IMR-90 (cell line): ENCODE measurements at regions not wholly inside any gene's neighbourhood (a gene's known extent, or its start where the extent isn't known, plus 50 kb on each side); places are given as distances from the start of the nearest gene placed in this dataset.

Source experiments
- ATAC-seq: fragments of 200-7000 bp; cut with Tn5 transposase; 2 replicates; pipeline ENCODE4 v1.9.1; 2020; ENCODE audit warnings: low read depth, mild to moderate bottlenecking, moderate library complexity
- BruUV-seq: library from RNA; stranded (reverse); fragments of 400-500 nt; replicated peaks from 2 replicates; lab custom pipeline; 2021; lab: Mats Ljungman, UMichigan
- CTCF ChIA-PET: fragments of 300-600 bp; formaldehyde crosslinking; extraction: SDS; loops from one replicate; lab custom pipeline; 2021; ENCODE audit warnings: antibody characterized with exemption; lab: Yijun Ruan, JAX
- POLR2A ChIA-PET: fragments of 300-600 bp; sonication (Branson Sonifier 250); formaldehyde crosslinking; loops from one replicate; lab custom pipeline; 2022; ENCODE audit warnings: antibody characterized with exemption; ENCODE audit not compliant: unreplicated experiment; lab: Charles Lee
- DNase-seq: peaks from one replicate; pipeline ENCODE4 v3.0.0; 2013
- H2AFZ ChIP-seq: replicated peaks from 2 replicates; pipeline ENCODE3; 2013; ENCODE audit warnings: low read length, mild to moderate bottlenecking; ENCODE audit not compliant: poor library complexity
- H2AK5ac ChIP-seq: 2 replicates; pipeline ENCODE4 v1.6.1; 2013; ENCODE audit warnings: low read depth, low read length, inconsistent platforms
- H2AK9ac ChIP-seq: replicated peaks from 2 replicates; pipeline ENCODE3; 2013; ENCODE audit warnings: mild to moderate bottlenecking, low read depth, low read length, moderate library complexity; ENCODE audit not compliant: poor library complexity
- H2BK120ac ChIP-seq: 2 replicates; pipeline ENCODE4 v1.6.1; 2013; ENCODE audit warnings: low read depth, low read length, inconsistent platforms
- H2BK15ac ChIP-seq: 3 replicates; pipeline ENCODE4 v1.6.1; 2013; ENCODE audit warnings: low read depth, low read length, inconsistent platforms
- H2BK20ac ChIP-seq: 2 replicates; pipeline ENCODE4 v1.6.1; 2013; ENCODE audit warnings: low read depth, mild to moderate bottlenecking, inconsistent platforms, low read length, moderate library complexity
- H2BK5ac ChIP-seq: 2 replicates; pipeline ENCODE4 v1.6.1; 2013; ENCODE audit warnings: mild to moderate bottlenecking, low read depth, low read length, inconsistent platforms; ENCODE audit not compliant: poor library complexity, severe bottlenecking
- H3K14ac ChIP-seq: replicated peaks from 2 replicates; pipeline ENCODE4 v1.6.1; 2013; ENCODE audit warnings: low read depth, low read length, inconsistent platforms
- H3K18ac ChIP-seq: 2 replicates; pipeline ENCODE4 v1.6.1; 2013; ENCODE audit warnings: low read depth, low read length, control low read depth
- H3K23ac ChIP-seq: 2 replicates; pipeline ENCODE4 v1.6.1; 2013; ENCODE audit warnings: low read depth, low read length, inconsistent platforms
- H3K27ac ChIP-seq: 2 replicates; pipeline ENCODE4 v1.5.1; 2013; ENCODE audit warnings: mild to moderate bottlenecking, control low read depth, low read length; ENCODE audit not compliant: insufficient read depth
- H3K27me3 ChIP-seq: 2 replicates; pipeline ENCODE4 v1.6.1; 2013; ENCODE audit warnings: low read length; ENCODE audit not compliant: control insufficient read depth, insufficient read depth
- H3K36me3 ChIP-seq: 2 replicates; pipeline ENCODE4 v1.6.1; 2013; ENCODE audit warnings: low read length, mixed read lengths; ENCODE audit not compliant: control insufficient read depth, insufficient read depth
- H3K4ac ChIP-seq: 2 replicates; pipeline ENCODE4 v1.6.1; 2013; ENCODE audit warnings: low read depth, low read length, inconsistent platforms
- H3K4me1 ChIP-seq: 2 replicates; pipeline ENCODE4 v1.6.1; 2013; ENCODE audit warnings: low read length, mixed read lengths; ENCODE audit not compliant: control insufficient read depth, insufficient read depth
- H3K4me2 ChIP-seq: 2 replicates; pipeline ENCODE4 v1.6.1; 2013; ENCODE audit warnings: low read depth, mild to moderate bottlenecking, control low read depth, low read length, moderate library complexity
- H3K4me3 ChIP-seq: 2 replicates; pipeline ENCODE4 v1.5.1; 2013; ENCODE audit warnings: low read depth, mild to moderate bottlenecking, control low read depth, low read length, moderate library complexity; ENCODE audit not compliant: insufficient read depth
- H3K56ac ChIP-seq: 2 replicates; pipeline ENCODE4 v1.6.1; 2013; ENCODE audit warnings: low read length, inconsistent platforms; ENCODE audit not compliant: insufficient read depth; ENCODE audit errors: extremely low read depth
- H3K79me1 ChIP-seq, 2 experiments: 2 replicates each; pipeline ENCODE4 v1.6.1; 2013; ENCODE audit warnings: low read length in 2 of 2, inconsistent platforms in 1 of 2, low read depth in 1 of 2
- H3K9ac ChIP-seq: 2 replicates; pipeline ENCODE4 v1.6.1; 2013; ENCODE audit warnings: low read depth, low read length, control low read depth
- H3K9me1 ChIP-seq: 2 replicates; pipeline ENCODE4 v1.6.1; 2013; ENCODE audit warnings: low read length, inconsistent platforms; ENCODE audit not compliant: insufficient read depth
- H3K9me3 ChIP-seq: 2 replicates; pipeline ENCODE4 v1.6.1; 2013; ENCODE audit warnings: low read length; ENCODE audit not compliant: control insufficient read depth, insufficient read depth
- H4K20me1 ChIP-seq: 2 replicates; pipeline ENCODE4 v1.6.1; 2013; ENCODE audit warnings: low read length, inconsistent platforms; ENCODE audit not compliant: insufficient read depth
- H4K5ac ChIP-seq: 2 replicates; pipeline ENCODE4 v1.6.1; 2013; ENCODE audit warnings: mild to moderate bottlenecking, low read depth, low read length, control low read depth
- H4K8ac ChIP-seq, 2 experiments: 2 replicates each; pipeline ENCODE4 v1.6.1; 2013; ENCODE audit warnings: low read depth in 2 of 2, low read length in 2 of 2, control low read depth in 1 of 2, inconsistent platforms in 1 of 2
- H4K91ac ChIP-seq: 2 replicates; pipeline ENCODE4 v1.6.1; 2013; ENCODE audit warnings: low read depth, low read length, inconsistent platforms; ENCODE audit not compliant: insufficient read depth
- MAZ ChIP-seq: IDR thresholded peaks from 2 replicates; pipeline ENCODE4 v1.6.1; 2012; ENCODE audit warnings: low read depth, mild to moderate bottlenecking, low read length, improper control_type of control experiment, moderate library complexity, borderline replicate concordance
- RFX5 ChIP-seq: IDR thresholded peaks from 2 replicates; pipeline ENCODE4 v1.8.0; 2012; ENCODE audit warnings: low read depth, mild to moderate bottlenecking, low read length, moderate library complexity
- WGBS, 2 experiments: methylation state at CpG; one replicate each; pipeline versions ENCODE4 v1.1.5 to v1.1.7; 2013; ENCODE audit warnings: missing lambda C conversion rate in 2 of 2; ENCODE audit not compliant: insufficient read length in 1 of 2; ENCODE audit errors: extremely low coverage in 2 of 2; 5-methylcytosine and 5-hydroxymethylcytosine counted together
- dilution Hi-C: fragments of 300-500 bp; cut with HindIII; formaldehyde crosslinking; loops from one replicate; pipeline ENCODE4 v1.14.3; 2018; ENCODE audit warnings: low sequenced_read_pairs; ENCODE audit not compliant: unreplicated experiment
- in situ Hi-C: fragments of 300-500 bp; cut with MboI; formaldehyde crosslinking; loops from 3 replicates; pipeline ENCODE4 v1.14.3; 2019; ENCODE audit warnings: low sequenced_read_pairs, inconsistent platforms, mixed read lengths
- intact Hi-C: fragments of 100-400 bp; cut with micrococcal nuclease; formaldehyde crosslinking; loops from 2 replicates; pipeline ENCODE4 v1.10.0; 2022

- BruUV-seq = no TSS peak
- no peaks in the 10 kb centered on the region for H3K36me3 ChIP-seq
- H2BK5ac ChIP-seq = no peak overlapping the region
- H2BK120ac ChIP-seq = no peak overlapping the region
- no peak overlapping the region for H3K27ac ChIP-seq
- H4K20me1 ChIP-seq = no peaks in the 10 kb centered on the region
- no peak overlapping the region for H3K18ac ChIP-seq
- H2BK15ac ChIP-seq = no peak overlapping the region
- H3K9me3 ChIP-seq = no peaks in the 10 kb centered on the region
- no peak overlapping the region for H2BK20ac ChIP-seq
- DNase-seq = no peak
- H2AK9ac ChIP-seq = no peak overlapping the region
- H3K4me1 ChIP-seq = no peaks in the 10 kb centered on the region
- H3K79me1 ChIP-seq = no peaks in the 10 kb centered on the region
- H3K4ac ChIP-seq = no peak overlapping the region
- H4K5ac ChIP-seq = no peak overlapping the region
- in situ Hi-C loops = no loop called here
- no peak overlapping the region for H3K23ac ChIP-seq
- dilution Hi-C loops = no loop called here
- no peak overlapping the region for H3K56ac ChIP-seq
- no peak overlapping the region for H3K9ac ChIP-seq
- no peak overlapping the region for H2AK5ac ChIP-seq
- POLR2A ChIA-PET = no interaction called here
- H3K14ac ChIP-seq = no peak overlapping the region
- H3K27me3 ChIP-seq = no peaks in the 10 kb centered on the region
- H3K9me1 ChIP-seq = no peaks in the 10 kb centered on the region
- no peak overlapping the region for H4K91ac ChIP-seq
- H4K8ac ChIP-seq = no peak overlapping the region
- CTCF ChIA-PET = interaction anchor here (0.6 kb wide), 1 partner anchor 320 kb away, joined by 3 read pairs; no protein-coding TSS in a partner anchor
- TF ChIP-seq MAZ = no peak
- no peak for TF ChIP-seq RFX5
- WGBS, 2 experiments = 67% methylated on average over 1 of the region's 3 CpGs; no CpG with 5 or more reads in 1 of the 2 experiments
- no peak for ATAC-seq
- intact Hi-C loops = no loop called here
- no peak overlapping the region for H3K4me2 ChIP-seq
- H3K4me3 ChIP-seq = no peak overlapping the region
- H2AFZ ChIP-seq = no peak overlapping the region
Measured at GRCh38 chrX:134745636-134746409, 51.2 kb downstream of the PABIR2 start.
